HG03066 (cell line): ENCODE measurements at regions not wholly inside any gene's neighbourhood (a gene's known extent, or its start where the extent isn't known, plus 50 kb on each side); places are given as distances from the start of the nearest gene placed in this dataset.

Source experiments
- ATAC-seq: cut with Tn5 transposase; IDR thresholded peaks from one replicate; pipeline ENCODE4 v1.9.1; 2021; ENCODE audit warnings: low read depth; ENCODE audit not compliant: unreplicated experiment

DNA sequence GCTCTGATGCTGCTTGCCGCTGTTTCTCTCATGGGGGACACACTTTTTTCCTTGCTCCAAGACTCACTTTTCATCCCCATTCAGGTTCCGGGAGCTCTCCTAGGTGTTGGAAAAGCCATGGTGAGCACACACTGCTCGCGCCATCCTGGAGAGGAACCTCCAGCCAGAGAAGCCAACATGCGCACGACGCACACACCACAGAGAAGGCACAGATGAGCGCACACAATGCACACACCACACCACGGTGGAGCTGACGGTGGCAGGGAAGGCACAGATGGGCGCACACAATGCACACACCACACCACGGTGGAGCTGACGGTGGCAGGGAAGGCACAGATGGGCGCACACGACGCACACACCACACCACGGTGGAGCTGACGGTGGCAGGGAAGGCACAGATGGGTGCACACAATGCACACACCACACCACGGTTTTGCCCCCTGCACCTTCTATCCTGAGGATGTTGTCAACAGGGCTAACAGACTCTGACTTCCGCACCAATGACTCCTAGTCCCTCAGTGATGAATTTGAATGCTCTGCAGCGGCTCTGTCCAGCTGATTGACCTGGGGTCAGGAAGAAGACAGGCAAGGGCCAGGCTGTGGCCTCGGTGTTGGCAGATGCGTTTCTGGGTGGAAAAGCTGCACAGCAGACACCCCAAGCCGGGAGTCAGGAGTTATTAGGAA lies 154.7 kb downstream of the ERMARD start:
- ATAC-seq = no peak

DNA sequence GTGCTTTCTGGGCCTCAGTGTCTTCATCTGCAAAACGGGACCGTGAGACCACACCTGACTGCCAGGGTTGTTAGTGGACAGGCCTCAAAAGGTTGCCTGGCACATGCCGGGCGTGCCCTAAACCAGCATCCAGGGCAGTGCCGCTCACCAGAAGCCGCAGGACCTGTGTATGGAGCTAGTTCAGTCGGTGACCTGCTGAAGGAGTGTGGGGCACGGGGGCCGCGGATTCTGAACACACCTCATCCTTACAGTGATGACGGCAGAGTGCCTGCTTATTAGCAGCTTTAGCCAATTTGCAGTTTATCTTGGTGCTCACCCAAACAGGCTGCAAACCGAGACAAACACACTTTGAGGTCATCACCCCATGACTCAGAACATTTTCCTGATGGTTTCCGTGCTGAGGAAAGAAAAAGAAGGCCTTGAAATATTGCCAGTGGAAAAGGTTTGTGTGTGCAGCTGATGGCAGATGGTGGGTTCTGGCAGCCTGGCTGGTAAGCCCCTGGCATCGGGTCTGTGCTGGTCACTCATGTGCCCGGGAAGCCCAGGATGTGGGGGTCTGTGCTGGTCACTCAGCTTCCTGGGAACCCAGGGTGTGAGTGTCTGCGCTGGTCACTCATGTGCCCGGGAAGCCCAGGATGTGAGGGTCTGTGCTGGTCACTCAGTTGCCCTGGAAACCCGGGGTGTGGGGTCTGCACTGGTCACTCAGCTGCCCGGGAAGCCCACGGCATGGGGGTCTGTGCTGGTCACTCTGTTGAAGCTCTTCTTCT lies 153.8 kb downstream of the ERMARD start:
- no peak for ATAC-seq

DNA sequence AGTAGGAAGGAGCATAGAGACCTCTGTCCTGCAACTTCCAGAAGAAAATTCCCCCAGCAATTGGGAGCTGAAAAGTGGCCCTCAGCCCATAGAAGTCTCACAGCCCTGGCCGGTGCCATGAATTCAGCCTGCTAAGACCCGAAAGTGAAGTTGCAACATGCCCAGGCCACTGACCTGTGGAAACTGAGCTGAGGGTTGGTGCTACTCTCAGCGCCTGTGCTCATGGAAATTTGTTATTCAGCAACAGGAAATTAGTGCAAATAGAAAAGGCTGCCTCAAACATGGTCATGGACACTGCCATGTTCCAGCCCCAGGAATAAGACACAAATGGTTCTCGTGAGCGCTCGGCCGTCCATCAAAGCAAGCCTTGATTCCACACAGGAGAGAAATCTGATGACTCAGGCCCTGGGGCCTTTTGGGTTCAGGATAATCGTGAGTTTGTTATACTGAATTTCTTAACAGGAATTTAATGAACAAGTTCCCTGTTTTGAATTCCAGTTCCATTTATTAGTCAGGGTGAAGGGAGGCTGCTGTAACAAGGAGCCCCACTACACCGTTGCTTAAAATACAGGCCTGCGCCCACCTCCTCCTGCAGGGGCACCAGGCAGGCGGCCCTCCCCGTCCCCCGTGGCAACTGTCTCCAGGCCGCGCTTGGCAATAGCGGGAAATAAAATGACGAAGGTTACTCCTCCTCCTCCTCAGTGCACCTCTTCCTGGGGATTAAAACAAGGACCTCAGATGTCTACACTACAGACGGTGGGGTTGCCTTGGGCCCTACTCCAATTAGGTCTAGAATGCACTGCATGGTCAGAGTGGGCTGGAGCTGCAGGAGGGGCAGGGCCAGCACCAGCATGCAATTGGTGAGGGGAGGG lies 152.9 kb downstream of the ERMARD start:
- no peak for ATAC-seq

DNA sequence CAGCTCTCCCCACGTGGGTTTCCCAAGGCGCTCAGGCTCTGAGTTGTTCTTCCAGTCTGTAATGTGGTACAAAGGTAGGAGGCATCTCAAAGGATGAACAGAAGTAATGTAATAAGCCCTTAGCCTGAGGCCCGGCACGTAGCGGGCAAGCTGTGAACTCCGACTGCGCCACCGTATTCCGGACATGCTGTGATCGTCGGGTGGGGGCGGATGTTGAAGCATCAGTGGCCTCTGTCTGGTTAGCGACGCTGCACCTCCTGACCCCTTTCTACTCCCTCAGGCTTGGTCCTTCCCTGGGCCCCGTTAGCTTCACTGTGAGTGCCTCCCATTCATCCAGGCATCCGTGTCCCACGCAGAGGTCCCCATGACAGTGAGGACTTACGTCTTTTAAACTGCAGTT lies 151.7 kb downstream of the ERMARD start:
- ATAC-seq = no peak

DNA sequence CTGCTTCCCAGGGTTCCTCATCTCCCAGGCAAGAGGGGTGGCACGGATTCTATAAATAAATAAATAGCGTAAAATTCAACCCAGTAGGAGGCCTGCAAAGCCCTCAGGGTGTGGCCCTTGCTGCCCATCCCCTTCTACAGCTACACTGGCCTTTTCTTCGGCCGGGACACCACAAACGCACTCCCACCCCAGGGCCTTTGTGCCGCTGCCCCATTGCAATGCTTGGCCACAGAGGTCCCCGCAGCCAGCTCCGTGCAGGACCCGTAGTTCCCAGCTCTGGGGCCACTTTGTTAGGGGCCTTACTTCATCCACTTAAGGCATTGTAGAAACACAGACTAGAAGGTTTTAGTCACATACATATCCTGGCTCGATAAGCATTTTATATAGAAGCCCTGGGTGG lies 151.2 kb downstream of the ERMARD start:
- no peak for ATAC-seq

DNA sequence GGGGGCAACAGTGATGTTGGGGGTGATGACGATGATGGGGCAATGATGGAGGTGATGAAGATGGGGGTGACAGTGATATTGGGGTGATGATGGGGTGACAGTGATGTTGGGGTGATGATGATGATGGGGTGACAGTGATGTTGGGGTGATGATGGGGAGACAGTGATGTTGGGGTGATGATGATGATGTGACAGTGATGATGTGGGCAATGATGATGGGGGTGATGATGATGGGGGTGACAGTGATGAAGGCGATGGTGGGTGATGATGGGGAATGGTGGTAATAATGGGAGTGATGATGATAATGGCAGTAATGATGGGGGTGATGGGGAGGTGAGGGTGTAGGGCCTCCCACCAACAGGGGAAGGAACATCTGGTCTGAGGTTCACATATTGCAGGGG lies 150.6 kb downstream of the ERMARD start:
- no peak for ATAC-seq

DNA sequence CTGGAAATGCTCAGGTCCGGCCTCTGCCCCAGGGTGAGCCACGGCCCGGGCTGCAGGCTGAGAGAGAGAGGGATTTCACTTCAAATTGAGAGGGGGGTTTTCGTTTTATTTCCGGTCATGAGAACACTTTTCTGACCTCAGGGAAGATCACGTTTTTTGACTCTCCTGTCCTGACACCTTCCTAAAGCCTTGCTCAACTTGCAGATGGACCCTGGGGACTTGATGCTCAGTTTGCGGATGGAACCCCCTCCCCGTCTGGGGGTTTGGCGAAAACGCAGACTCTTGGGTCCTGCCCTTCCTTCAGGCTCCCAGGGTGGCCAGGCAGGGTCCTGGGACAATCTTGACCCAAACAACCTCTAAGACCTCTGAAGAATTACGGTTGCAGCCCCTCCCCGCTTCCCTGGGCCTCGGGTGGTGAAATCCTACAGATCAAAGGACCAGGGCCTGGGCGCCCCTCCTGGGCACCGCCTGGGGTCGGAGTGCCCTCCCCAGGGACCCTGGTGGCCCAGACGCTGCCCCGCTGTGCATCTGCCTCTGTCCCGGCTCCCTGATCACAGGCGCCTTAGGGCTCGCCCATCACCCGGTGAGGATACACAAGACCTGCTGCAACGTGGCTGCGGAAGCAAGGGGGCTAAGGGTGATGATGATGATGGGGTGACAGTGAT lies 148.2 kb downstream of the ERMARD start:
- ATAC-seq = no peak

DNA sequence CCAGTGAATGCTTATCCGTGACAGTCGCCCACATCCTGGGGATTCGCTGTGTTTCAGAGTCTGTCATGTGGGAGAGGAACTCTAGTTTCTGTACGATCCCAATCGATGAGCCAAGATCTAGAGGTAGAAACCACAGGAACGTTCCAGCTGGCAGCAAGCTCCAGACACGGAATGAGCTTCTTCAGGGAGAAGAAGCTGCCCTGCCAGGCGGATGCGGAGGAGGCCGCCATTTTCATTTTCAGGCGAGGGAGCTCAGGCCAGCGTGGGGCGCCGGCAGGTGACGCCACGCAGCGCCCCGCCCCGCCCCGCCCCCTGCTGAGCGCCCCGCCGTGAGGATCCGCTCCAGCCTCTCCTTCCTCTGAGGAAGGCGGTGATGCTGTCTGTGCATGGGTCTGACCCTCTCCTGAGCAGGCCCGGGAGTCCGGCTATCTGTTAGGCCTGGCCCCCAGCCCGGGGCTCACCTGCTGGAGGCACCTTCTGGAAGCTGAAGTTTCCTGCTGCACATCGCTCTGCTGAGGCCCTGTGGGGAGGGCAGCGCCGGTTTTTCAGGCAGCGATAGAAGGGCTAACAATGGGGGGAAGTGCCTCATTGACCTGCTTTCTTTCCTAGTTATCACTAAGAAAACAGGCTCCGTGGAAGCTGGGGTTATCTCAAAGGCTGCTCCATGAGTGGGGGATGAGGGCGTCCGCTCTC lies 147.5 kb downstream of the ERMARD start:
- ATAC-seq = no peak

DNA sequence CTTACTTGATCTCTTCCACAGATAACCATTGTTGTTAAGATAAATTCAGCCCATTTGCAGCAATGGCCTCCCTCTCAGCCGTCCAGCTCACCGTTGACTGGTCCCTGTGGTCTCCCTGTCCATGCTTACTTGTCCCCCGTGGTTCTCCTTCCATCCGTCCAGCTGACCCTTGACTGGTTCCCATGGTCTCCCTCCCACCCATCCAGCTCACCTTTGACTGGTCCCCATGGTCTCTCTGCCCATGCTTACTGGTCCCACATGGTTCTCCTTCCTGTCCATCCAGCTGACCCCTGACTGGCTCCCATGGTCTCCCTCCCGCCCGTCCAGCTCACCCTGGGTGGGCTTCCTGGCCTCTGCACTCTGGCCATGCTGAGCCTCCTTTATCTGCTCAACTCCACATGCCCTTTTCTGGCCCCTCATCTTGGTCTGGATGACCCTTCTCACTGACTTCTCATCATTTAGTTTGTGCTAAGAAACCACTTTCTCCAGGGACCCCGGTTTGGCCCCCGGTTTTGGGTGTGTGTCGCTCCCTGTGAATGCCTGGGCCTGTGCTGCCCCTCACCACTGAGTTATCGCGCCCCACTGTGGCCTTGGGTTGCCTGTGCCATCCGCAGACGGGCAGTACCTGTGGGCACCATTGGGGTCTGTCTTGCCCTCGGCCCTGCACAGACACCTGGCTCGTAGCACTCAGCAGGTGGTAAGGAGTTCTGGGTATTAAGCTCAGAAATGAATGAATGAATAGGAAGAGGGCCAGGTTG lies 146.4 kb downstream of the ERMARD start:
- ATAC-seq = no peak

DNA sequence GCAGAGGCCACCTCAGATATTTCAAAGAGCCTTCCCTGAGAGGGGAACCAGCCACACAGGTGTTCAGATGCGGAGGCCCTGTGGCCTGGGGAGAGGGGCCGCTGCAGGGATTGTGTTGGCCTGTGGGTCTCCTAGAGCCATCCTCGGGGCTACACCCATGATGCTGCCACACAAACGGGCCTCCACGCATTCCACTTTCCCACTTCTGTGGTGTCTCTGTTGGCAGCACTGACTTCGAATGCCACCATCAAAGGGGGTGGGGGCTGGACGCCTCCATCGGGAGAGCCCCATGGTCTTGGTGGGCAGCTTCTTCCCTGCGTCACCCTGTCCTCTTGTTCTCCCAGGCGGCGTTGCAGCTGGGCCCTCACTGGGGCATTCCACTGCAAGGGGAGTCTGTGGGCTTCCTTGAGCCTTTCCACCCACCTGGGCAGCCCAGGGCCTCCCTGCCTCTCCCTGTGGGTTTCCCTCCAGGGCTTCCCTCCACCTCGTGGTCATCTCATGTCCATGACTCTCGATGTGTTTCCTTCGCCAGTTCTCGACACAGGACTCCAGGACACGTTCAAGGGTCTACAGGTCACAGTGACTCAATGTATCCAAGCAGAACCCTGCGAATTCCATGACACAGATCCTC lies 145.5 kb downstream of the ERMARD start:
- ATAC-seq = no peak

DNA sequence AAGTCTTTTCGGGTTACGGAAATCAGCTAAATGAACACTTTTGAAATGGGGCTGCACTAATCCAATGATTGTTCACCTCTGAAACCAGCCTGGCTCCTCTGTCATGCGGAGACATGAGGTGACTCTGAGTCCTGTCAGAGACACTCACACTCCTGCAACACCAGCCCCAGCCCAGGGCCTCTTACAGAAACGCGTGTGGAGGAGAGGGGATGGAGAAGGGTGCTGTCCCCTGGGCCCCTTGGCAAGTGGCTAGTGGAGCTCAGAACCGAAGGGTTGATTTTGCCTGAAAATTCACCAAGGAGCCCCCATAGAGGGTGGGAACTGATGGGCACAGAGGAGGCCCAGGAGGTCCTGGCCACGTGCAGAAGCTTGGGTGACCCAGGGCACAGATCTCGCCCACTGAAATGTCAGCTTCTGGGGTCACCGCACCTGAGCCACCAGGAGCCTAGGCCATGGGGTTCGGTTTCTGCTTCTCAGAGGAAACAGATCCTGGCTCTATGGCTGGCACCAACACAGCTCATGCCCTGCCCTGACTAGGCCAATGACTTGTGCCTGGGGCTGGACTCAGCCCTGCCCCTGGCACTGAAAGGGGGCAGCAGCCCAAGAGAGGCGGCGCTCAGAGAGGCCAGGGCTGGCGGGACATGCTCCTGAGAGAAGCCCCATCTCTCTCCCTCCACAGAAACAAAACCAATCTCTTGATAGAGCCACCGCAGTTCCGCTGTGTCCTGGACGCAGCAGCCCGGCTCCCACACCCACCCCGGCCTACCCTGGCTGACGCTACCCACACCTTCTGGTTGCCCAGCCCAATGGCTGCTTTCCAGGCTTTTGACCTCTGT lies 144.7 kb downstream of the ERMARD start:
- no peak for ATAC-seq

DNA sequence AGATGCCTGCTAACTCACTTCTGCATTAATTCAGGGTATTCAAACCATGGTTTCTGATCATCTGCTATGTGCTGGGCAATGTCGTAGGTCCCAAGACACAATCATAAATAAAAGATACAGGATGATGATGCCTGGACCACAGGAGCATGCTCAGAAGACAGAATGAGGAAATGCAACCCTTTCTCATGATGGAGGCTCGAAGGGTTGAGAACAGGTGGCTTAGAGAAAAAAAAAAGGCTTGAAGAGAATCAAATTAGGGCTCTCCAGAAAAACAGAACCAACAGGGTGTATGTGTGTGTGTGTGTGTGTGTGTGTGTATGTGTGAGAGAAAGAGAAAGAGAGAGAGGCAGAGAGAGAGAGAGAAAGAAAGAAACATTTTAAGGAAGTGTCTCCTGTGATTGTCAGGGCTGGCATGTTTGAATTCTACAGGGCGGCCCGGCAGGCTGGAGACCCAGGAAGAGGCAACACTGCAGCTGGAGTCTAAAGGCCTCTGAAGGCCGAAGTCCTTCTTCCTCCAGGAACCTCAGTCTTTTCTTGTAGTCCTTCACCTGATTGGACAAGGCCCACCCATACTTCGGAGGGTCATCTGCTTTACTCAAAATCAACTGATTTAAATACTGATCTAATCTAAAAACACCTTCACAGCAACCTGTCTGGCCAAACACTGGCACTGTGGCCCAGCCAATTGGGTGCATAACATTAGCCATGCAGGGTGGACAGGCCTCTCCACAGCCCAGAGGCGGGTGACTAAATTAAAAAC lies 143.8 kb downstream of the ERMARD start:
- no peak for ATAC-seq

DNA sequence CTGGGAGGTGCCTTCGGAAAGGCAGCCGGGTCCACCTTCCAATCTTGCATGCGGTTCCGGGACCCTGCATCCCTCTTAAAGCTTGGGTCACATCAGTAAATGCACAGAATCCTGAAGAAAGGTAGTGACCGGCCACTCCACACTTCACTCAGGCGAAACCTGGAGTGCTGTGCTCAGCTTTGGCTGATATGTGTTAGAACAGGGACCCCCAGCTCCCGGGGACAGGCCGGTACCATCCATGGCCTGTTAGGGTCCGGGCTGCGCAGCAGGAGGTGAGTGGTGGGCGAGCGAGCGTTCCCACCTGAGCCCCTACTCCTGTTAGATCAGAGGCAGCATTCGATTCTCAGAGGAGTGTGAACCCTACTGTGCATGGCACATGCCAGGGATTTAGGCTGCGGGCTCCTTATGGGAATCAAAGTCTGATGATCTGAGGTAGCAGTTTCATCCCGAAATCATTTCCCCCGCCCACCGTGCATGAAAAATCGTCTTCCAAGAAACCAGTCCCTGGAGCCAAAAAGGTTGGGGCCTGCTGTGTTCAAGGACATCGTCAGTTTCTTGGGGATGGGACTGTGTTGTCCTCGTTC lies 143.0 kb downstream of the ERMARD start:
- no peak for ATAC-seq

DNA sequence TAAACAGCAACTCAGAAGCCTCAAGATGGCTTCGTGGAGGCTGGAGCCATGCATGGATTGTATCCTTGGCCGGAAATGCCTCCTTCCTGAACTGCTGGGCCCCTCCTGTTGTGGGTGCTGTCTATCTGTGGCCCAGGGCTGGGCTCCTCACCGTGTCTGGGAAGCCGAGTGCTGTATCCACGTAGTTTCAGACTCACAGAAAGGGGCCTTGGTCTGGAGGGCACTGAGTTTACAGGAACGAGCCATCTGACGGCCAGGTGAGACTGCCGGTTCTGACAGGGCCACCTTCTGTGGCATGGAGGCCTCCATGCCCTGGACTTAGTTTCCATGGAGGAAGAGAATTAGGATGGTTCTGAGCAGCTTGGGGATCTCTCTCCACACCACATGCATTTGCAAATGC lies 142.2 kb downstream of the ERMARD start:
- no peak for ATAC-seq

DNA sequence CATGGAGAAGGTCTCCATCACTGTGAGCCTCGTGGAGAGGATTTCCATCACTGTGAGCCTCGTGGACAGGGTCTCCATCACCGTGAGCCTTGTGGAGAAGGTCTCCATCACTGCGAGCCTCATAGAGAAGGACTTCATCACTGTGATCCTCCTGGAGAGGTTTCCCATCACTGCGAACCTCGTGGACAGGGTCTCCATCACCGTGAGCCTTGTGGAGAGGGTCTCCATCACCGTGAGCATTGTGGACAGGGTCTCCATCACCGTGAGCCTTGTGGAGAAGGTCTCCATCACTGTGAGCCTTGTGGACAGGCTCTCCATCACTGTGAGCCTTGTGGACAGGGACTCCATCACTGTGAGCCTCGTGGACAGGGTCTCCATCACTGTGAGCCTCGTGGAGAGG lies 140.4 kb downstream of the ERMARD start:
- no peak for ATAC-seq

DNA sequence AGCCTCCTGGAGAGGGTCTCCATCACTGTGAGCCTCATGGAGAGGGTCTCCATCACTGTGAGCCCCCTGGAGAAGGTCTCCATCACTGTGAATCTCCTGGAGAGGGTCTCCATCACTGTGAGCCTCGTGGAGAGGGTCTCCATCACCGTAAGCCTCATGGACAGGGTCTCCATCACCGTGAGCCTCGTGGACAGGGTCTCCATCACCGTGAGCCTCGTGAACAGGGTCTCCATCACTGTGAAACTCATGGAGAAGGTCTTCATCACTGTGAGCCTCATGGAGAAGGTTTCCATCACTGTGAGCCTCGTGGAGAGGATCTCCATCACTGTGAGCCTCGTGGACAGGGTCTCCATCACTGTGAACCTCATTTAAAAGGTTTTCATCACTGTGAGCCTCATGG lies 140.0 kb downstream of the ERMARD start:
- no peak for ATAC-seq

DNA sequence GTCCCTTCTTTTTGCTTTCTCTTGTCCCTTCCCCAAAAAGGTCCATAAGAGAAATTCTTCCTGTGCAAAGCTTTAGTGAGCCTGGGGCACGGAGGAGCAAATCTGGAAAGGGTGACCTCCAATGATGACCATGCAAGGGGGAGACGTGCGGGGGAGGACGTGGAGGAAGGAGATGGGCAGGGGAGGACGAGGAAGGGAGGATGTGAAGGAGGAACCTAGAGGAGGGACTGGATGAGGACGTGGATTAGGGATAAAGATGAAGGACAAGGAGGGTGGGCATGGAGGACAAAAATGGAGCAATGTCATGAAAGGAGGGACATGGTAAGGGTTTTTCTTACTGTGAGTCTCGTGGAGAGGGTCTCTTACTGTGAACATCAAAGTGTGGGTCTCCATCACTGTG lies 139.5 kb downstream of the ERMARD start:
- ATAC-seq = no peak
